ENCODE measurements at regions not wholly inside any gene's neighbourhood (a gene's known extent, or its start where the extent isn't known, plus 50 kb on each side); places are given as distances from the start of the nearest gene placed in this dataset.

DNA sequence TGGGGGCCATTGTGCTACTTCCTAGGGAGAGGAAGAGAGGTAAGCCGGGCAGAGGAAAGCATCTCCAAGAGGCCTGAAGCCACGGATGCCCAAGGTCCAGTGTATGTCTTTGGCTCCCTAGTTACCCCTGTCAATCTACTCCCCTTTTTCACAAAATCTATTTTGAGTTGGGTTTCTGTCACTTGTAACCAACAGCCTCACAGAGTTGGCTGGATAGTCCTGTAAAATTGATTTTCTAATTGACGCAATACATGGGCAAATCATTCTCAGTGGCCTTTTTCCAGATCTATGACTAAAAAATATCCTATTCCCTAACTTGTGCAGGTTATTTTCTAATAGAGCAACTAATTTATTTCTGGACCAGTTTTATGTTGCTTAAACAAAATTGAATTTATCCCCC is 168.4 kb downstream of the IRS1 start:
- TF ChIP-seq, protein P1, sequence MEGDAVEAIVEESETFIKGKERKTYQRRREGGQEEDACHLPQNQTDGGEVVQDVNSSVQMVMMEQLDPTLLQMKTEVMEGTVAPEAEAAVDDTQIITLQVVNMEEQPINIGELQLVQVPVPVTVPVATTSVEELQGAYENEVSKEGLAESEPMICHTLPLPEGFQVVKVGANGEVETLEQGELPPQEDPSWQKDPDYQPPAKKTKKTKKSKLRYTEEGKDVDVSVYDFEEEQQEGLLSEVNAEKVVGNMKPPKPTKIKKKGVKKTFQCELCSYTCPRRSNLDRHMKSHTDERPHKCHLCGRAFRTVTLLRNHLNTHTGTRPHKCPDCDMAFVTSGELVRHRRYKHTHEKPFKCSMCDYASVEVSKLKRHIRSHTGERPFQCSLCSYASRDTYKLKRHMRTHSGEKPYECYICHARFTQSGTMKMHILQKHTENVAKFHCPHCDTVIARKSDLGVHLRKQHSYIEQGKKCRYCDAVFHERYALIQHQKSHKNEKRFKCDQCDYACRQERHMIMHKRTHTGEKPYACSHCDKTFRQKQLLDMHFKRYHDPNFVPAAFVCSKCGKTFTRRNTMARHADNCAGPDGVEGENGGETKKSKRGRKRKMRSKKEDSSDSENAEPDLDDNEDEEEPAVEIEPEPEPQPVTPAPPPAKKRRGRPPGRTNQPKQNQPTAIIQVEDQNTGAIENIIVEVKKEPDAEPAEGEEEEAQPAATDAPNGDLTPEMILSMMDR (IDR thresholded peaks at IDR 0.05; ENCODE audit: low read length): no peak
- no peak for TF ChIP-seq EZH2 (IDR thresholded peaks at IDR 0.05; ENCODE audit: borderline replicate concordance, low read length)

All from OCI-LY1 (cell line).